HepG2 (cell line): ENCODE measurements at regions not wholly inside any gene's neighbourhood (a gene's known extent, or its start where the extent isn't known, plus 50 kb on each side); places are given as distances from the start of the nearest gene placed in this dataset.

Experiments
- ATAC-seq: fragments of 200-7000 bp; cut with Tn5 transposase; 3 replicates; pipeline ENCODE4 v1.9.1; 2020; ENCODE audit warnings: mild to moderate bottlenecking, moderate library complexity
- BruUV-seq: library from RNA; stranded (reverse); fragments of 400-500 nt; replicated peaks from 2 replicates; lab custom pipeline; 2021; lab: Mats Ljungman, UMichigan
- CTCF ChIA-PET: fragments of 300-600 bp; formaldehyde crosslinking; extraction: SDS; loops from one replicate; lab custom pipeline; 2021; ENCODE audit warnings: low total read pairs, inconsistent platforms, low intra/inter-chr PET ratio; lab: Yijun Ruan, JAX
- POLR2A ChIA-PET: fragments of 350-600 bp; sonication (Branson Sonifier 250); formaldehyde crosslinking; loops from one replicate; lab custom pipeline; 2020; ENCODE audit warnings: antibody characterized with exemption, inconsistent platforms; lab: Yijun Ruan, JAX
- DNase-seq: peaks from one replicate; pipeline ENCODE4 v3.0.0-alpha.2; 2015; ENCODE audit warnings: low spot score
- FAIRE-seq: peaks from 3 replicates; lab custom pipeline; 2011; peaks lifted over from hg19 to GRCh38; lab: Jason Lieb, UNC
- H2AFZ ChIP-seq: one replicate; pipeline ENCODE4 v1.6.1; 2011; ENCODE audit warnings: low read length, inconsistent platforms
- H3K27ac ChIP-seq: fragments of 300-600 bp; 3 replicates; pipeline ENCODE4 v1.8.0; 2011; ENCODE audit warnings: mixed run types, mild to moderate bottlenecking, mixed read lengths, low read length, inconsistent platforms; ENCODE audit not compliant: insufficient read depth; ENCODE audit errors: extremely low read length
- H3K27me3 ChIP-seq, 2 experiments: fragments of 200-600 bp in 1 of 2; 2 replicates in 1 of 2; 3 replicates in 1 of 2; pipeline versions ENCODE4 v1.6.0 to v1.8.0; 2011; ENCODE audit warnings: low read length in 2 of 2, mild to moderate bottlenecking in 2 of 2, moderate library complexity in 2 of 2, inconsistent platforms in 1 of 2; ENCODE audit not compliant: insufficient read depth in 2 of 2, control insufficient read depth in 1 of 2
- H3K36me3 ChIP-seq, 2 experiments: fragments of 200-600 bp in 1 of 2; replicated peaks in 1 of 2; 2 replicates in 1 of 2; 3 replicates in 1 of 2; pipeline versions ENCODE4 v1.5.1 to v1.8.0; 2011; ENCODE audit warnings: low read length in 2 of 2, inconsistent platforms in 1 of 2; ENCODE audit not compliant: insufficient read depth in 2 of 2, control insufficient read depth in 1 of 2
- H3K4me1 ChIP-seq: 2 replicates; pipeline ENCODE4 v1.5.1; 2012; ENCODE audit warnings: low read length, inconsistent platforms; ENCODE audit not compliant: insufficient read depth
- H3K4me2 ChIP-seq: 2 replicates; pipeline ENCODE4 v1.6.0; 2011; ENCODE audit warnings: low read depth, low read length, inconsistent platforms
- H3K4me3 ChIP-seq, 3 experiments: fragments of 200-600 bp in 1 of 3; sonication (generic), shearing (Covaris generic) in 1 of 3; replicated peaks in 1 of 3; 2 replicates each; pipeline ENCODE4 v1.5.1; 2011 to 2016; ENCODE audit warnings: low read length in 3 of 3, inconsistent platforms in 2 of 3, low read depth in 2 of 3, mild to moderate bottlenecking in 2 of 3, control low read depth in 1 of 3, mixed read lengths in 1 of 3; ENCODE audit not compliant: insufficient read depth in 1 of 3
- H3K79me2 ChIP-seq: one replicate; pipeline ENCODE4 v1.6.1; 2011; ENCODE audit warnings: low read length, inconsistent platforms; ENCODE audit not compliant: insufficient read depth
- H3K9ac ChIP-seq: 2 replicates; pipeline ENCODE4 v1.6.0; 2011; ENCODE audit warnings: mild to moderate bottlenecking, low read depth, low read length, inconsistent platforms; ENCODE audit not compliant: insufficient read depth
- H3K9me3 ChIP-seq: 2 replicates; pipeline ENCODE4 v1.5.1; 2012; ENCODE audit warnings: mild to moderate bottlenecking, low read length
- H4K20me1 ChIP-seq: 2 replicates; pipeline ENCODE4 v1.6.0; 2011; ENCODE audit warnings: inconsistent platforms, mild to moderate bottlenecking, low read length, moderate library complexity; ENCODE audit not compliant: insufficient read depth
- CREB1 ChIP-seq, 2 experiments: fragments of 450-650 bp in 1 of 2; IDR thresholded peaks; 2 replicates each; pipeline ENCODE4 v1.6.1; 2016 to 2017; ENCODE audit warnings: control low read depth in 1 of 2, mild to moderate bottlenecking in 1 of 2, missing compliant biosample characterization in 1 of 2, missing genetic modification characterization in 1 of 2
- EEA1 ChIP-seq: sonication (generic); formaldehyde crosslinking; IDR thresholded peaks from 2 replicates; pipeline ENCODE4 v1.5.1; 2020; ENCODE audit warnings: mild to moderate bottlenecking, missing genetic modification reagents, borderline replicate concordance
- FOXP1 ChIP-seq, 2 experiments: fragments of 450-650 bp in 1 of 2; IDR thresholded peaks; 2 replicates each; pipeline ENCODE4 v1.6.1; 2017 to 2018; ENCODE audit warnings: antibody characterized with exemption in 1 of 2
- RBM22 ChIP-seq: fragments of 200-400 bp; formaldehyde crosslinking; optimal IDR thresholded peaks from 2 replicates; pipeline ENCODE3; 2017; ENCODE audit warnings: mild to moderate bottlenecking, low read length, moderate library complexity
- SMARCE1 ChIP-seq: fragments of 450-650 bp; IDR thresholded peaks from 2 replicates; pipeline ENCODE4 v1.6.1; 2017; ENCODE audit warnings: borderline replicate concordance
- ZC3H13 ChIP-seq: sonication (generic); formaldehyde crosslinking; IDR thresholded peaks from 2 replicates; pipeline ENCODE4 v1.8.1; 2023; ENCODE audit warnings: mild to moderate bottlenecking, missing genetic modification reagents, moderate library complexity
- WGBS: methylation state at CpG from one replicate; pipeline ENCODE4 v1.1.6; 2017; ENCODE audit warnings: low lambda C conversion rate; 5-methylcytosine and 5-hydroxymethylcytosine counted together
- in situ Hi-C: cut with HindIII; loops from 2 replicates; pipeline ENCODE4 v1.10.0; 2017; ENCODE audit warnings: low pct_unique_long_range_greater_than_20kb; ENCODE audit not compliant: extremely low pct_ligation_motif_present
- intact Hi-C: fragments of 100-400 bp; cut with micrococcal nuclease; formaldehyde crosslinking; loops from one replicate; pipeline ENCODE4 v1.10.0; 2022; ENCODE audit not compliant: unreplicated experiment
- TF ChIP-seq, protein P1 (sequence below): sonication (generic); formaldehyde crosslinking; IDR thresholded peaks from 2 replicates; pipeline ENCODE4 v1.5.0; 2020; ENCODE audit warnings: mild to moderate bottlenecking, missing genetic modification reagents, borderline replicate concordance
- TF ChIP-seq, protein P2 (sequence below): sonication (generic); formaldehyde crosslinking; IDR thresholded peaks from 2 replicates; pipeline ENCODE4 v1.5.0; 2020; ENCODE audit warnings: missing genetic modification reagents

DNA sequence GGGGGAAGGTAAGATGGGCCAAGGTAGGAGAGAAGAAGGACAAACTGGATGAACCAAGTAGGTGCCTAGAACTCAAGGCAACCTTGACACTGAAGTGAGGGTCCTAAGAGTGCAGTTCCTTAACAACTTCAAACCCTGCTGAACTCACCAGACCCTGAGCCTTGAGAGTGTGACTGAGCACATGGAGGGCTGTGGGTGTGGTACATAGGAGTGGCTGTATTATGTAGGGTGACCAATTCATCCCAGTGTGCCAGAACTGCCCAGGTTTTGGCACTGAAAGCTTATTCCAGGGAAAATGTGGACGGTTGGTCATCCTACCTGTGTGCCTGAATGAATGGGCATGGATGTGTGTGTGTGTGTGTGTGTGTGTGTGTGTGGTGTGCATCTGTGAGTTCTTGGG lies 281.8 kb downstream of the DHX35 start:
- DNase-seq (no peak), FAIRE-seq (no peak), ATAC-seq (no peak)
- POLR2A ChIA-PET = no interaction called here
- no peak overlapping the region for H2AFZ ChIP-seq
- whole genome bisulfite sequencing = 0% methylated on average over 1 of the region's 1 CpG
- H3K9me3 ChIP-seq = no peaks in the 10 kb centered on the region
- H3K79me2 ChIP-seq = no peaks in the 10 kb centered on the region
- no peaks in the 10 kb centered on the region for H4K20me1 ChIP-seq
- H3K36me3 ChIP-seq = no peaks in the 10 kb centered on the region
- no peaks in the 10 kb centered on the region for H3K4me1 ChIP-seq
- H3K9ac ChIP-seq = no peak overlapping the region
- no peak overlapping the region for H3K4me3 ChIP-seq
- H3K27ac ChIP-seq = no peak overlapping the region
- intact Hi-C loops = no loop called here
- TF ChIP-seq SMARCE1 (no peak), FOXP1 (IDR thresholded peaks at IDR 0.05) (0 out of 2 replicates have a peak, but pooled peaks have one; percentile 32), FOXP1 (CRISPR knock-in tag; IDR thresholded peaks at IDR 0.05) (no peak)
- BruUV-seq = no TSS peak
- CTCF ChIA-PET = no interaction called here
- H3K4me2 ChIP-seq = no peak overlapping the region
- H3K27me3 ChIP-seq = no peaks in the 10 kb centered on the region
- in situ Hi-C loops = no loop called here

DNA sequence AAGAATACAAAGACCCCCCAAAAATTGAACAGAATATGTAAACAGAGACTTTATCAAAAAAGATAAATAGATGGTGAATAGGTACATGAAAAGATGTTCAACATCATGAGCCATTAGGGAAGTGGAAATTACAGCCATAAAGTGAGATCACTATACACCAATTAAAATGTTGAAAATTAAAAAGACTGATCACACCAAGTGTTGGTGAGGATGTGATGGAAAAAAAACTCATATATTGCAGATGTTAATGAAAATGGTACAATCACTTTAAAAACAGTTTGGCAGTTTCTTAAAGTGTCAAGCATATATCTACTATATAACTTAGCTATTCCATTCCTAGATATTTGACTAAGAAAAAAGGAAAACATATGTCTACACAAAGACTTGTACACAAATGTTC lies 280.5 kb downstream of the DHX35 start:
- no peak overlapping the region for H3K4me3 ChIP-seq
- TF ChIP-seq, protein P1, sequence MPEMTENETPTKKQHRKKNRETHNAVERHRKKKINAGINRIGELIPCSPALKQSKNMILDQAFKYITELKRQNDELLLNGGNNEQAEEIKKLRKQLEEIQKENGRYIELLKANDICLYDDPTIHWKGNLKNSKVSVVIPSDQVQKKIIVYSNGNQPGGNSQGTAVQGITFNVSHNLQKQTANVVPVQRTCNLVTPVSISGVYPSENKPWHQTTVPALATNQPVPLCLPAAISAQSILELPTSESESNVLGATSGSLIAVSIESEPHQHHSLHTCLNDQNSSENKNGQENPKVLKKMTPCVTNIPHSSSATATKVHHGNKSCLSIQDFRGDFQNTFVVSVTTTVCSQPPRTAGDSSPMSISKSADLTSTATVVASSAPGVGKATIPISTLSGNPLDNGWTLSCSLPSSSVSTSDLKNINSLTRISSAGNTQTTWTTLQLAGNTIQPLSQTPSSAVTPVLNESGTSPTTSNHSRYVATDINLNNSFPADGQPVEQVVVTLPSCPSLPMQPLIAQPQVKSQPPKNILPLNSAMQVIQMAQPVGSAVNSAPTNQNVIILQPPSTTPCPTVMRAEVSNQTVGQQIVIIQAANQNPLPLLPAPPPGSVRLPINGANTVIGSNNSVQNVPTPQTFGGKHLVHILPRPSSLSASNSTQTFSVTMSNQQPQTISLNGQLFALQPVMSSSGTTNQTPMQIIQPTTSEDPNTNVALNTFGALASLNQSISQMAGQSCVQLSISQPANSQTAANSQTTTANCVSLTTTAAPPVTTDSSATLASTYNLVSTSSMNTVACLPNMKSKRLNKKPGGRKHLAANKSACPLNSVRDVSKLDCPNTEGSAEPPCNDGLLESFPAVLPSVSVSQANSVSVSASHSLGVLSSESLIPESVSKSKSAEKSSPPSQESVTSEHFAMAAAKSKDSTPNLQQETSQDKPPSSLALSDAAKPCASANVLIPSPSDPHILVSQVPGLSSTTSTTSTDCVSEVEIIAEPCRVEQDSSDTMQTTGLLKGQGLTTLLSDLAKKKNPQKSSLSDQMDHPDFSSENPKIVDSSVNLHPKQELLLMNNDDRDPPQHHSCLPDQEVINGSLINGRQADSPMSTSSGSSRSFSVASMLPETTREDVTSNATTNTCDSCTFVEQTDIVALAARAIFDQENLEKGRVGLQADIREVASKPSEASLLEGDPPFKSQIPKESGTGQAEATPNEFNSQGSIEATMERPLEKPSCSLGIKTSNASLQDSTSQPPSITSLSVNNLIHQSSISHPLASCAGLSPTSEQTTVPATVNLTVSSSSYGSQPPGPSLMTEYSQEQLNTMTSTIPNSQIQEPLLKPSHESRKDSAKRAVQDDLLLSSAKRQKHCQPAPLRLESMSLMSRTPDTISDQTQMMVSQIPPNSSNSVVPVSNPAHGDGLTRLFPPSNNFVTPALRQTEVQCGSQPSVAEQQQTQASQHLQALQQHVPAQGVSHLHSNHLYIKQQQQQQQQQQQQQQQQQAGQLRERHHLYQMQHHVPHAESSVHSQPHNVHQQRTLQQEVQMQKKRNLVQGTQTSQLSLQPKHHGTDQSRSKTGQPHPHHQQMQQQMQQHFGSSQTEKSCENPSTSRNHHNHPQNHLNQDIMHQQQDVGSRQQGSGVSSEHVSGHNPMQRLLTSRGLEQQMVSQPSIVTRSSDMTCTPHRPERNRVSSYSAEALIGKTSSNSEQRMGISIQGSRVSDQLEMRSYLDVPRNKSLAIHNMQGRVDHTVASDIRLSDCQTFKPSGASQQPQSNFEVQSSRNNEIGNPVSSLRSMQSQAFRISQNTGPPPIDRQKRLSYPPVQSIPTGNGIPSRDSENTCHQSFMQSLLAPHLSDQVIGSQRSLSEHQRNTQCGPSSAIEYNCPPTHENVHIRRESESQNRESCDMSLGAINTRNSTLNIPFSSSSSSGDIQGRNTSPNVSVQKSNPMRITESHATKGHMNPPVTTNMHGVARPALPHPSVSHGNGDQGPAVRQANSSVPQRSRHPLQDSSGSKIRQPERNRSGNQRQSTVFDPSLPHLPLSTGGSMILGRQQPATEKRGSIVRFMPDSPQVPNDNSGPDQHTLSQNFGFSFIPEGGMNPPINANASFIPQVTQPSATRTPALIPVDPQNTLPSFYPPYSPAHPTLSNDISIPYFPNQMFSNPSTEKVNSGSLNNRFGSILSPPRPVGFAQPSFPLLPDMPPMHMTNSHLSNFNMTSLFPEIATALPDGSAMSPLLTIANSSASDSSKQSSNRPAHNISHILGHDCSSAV (CRISPR knock-in tag) = no peak
- TF ChIP-seq, protein P2, sequence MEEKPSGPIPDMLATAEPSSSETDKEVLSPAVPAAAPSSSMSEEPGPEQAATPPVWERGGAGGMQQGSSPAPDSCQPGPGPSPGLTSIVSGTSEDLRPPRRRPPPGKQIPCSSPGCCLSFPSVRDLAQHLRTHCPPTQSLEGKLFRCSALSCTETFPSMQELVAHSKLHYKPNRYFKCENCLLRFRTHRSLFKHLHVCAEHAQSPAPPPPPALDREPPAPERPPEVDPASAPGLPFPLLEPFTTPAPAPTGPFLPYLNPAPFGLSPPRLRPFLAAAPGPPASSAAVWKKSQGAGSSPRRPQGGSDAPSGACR (CRISPR knock-in tag) = no peak
- TF ChIP-seq ZC3H13 = no peak
- no peak for TF ChIP-seq EEA1 (CRISPR knock-in tag)
- TF ChIP-seq CREB1 (IDR thresholded peaks at IDR 0.05) = no peak
- no peak for TF ChIP-seq CREB1 (CRISPR knock-in tag; IDR thresholded peaks at IDR 0.05)
- no peak for TF ChIP-seq RBM22
- H3K79me2 ChIP-seq = no peaks in the 10 kb centered on the region
- ChIA-PET CTCF (no interaction called here), POLR2A (no interaction called here)
- no peak for DNase-seq
- no peaks in the 10 kb centered on the region for H4K20me1 ChIP-seq
- H3K9ac ChIP-seq = no peak overlapping the region
- no peak overlapping the region for H2AFZ ChIP-seq
- peak; percentile 15 for FAIRE-seq
- H3K9me3 ChIP-seq = no peaks in the 10 kb centered on the region
- in situ Hi-C loops = no loop called here
- H3K27ac ChIP-seq = no peak overlapping the region
- ATAC-seq = no peak
- H3K4me2 ChIP-seq = no peak overlapping the region
- intact Hi-C loops = no loop called here
- BruUV-seq = no TSS peak
- no peaks in the 10 kb centered on the region for H3K4me1 ChIP-seq
- no peaks in the 10 kb centered on the region for H3K27me3 ChIP-seq
- H3K36me3 ChIP-seq = no peaks in the 10 kb centered on the region
